ENCODE measurements at regions not wholly inside any gene's neighbourhood (a gene's known extent, or its start where the extent isn't known, plus 50 kb on each side); places are given as distances from the start of the nearest gene placed in this dataset.

DNA sequence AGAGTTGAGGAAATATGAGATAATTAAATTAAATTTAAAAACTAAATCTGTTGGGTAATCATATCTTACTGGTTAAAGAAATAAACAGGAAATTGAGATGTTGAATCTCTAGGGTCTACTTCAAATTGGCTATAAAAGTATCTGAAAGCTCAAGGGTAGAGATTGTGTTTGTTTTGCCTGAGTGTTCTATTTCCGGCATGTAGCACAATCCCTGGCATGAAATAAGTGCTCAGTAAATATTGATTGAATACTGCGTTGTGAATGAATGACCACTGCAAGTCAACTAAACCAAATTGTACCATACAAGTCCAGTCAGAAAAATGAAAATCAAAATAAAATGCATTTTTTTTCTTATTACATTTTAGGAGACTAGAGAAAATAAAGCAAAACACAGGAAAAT lies 709.8 kb downstream of the EPM2A start:
- Histone ChIP-seq H3K56ac (ENCODE audit: low read length) (no peak overlapping the region), H4K8ac (ENCODE audit: low read depth, low read length) (no peak overlapping the region), H2BK120ac (ENCODE audit: low read depth, low read length) (no peak overlapping the region), H3K4ac (ENCODE audit: low read depth, low read length) (no peak overlapping the region), H2AK5ac (ENCODE audit: low read length) (no peak overlapping the region), H2BK15ac (replicated peaks; ENCODE audit: low read depth) (no peak overlapping the region), H3K4me2 (ENCODE audit: low read length) (no peak overlapping the region), H3K79me1 (ENCODE audit: low read length) (no peaks in the 10 kb centered on the region), H3K18ac (ENCODE audit: low read length) (no peak overlapping the region), H3K79me2 (ENCODE audit: control insufficient read depth, insufficient read depth, low read length) (no peaks in the 10 kb centered on the region), H3K27ac (ENCODE audit: low read depth, low read length) (no peak overlapping the region), H3K23ac (ENCODE audit: low read length) (no peak overlapping the region), H3K9ac (ENCODE audit: low read length) (no peak overlapping the region), H3K4me3 (ENCODE audit: low read length) (no peak overlapping the region), H2BK5ac (ENCODE audit: low read length) (no peak overlapping the region), H3K36me3 (ENCODE audit: control insufficient read depth, insufficient read depth, low read length) (no peaks in the 10 kb centered on the region), H4K5ac (ENCODE audit: low read length) (no peak overlapping the region), H3K27me3 (ENCODE audit: insufficient read depth, low read length, poor library complexity) (no peaks in the 10 kb centered on the region), H3K4me1 (ENCODE audit: control insufficient read depth, low read depth, low read length) (no peaks in the 10 kb centered on the region)
- no CpG with 5 or more reads among the region's 2 CpGs for WGBS (ENCODE audit: extremely low coverage, insufficient coverage, low lambda C conversion rate)
- DNase-seq = no peak

DNA sequence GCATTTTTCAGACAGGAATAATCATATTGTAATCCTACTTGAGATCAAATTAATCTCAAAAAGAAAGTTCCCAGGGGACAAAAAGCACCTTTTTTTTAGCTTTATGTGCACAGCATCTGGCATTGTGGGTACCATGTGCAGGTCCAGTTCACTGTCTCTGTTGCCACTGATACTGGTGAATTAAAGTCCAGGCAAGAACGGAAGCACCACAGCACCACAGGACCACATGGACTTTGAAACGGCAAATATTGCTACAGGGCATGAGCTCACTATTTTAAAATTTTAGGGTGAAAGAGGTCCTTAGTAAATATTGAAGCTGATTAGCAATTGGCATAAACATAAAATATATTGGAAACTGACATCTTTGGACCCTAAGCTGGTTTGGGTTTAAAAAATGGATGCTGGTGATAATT lies 709.0 kb downstream of the EPM2A start:
- Histone ChIP-seq H3K4me1 (ENCODE audit: control insufficient read depth, low read depth, low read length) (no peaks in the 10 kb centered on the region), H3K56ac (ENCODE audit: low read length) (peak overlapping the region; percentile 50), H3K27ac (ENCODE audit: low read depth, low read length) (no peak overlapping the region), H3K36me3 (ENCODE audit: control insufficient read depth, insufficient read depth, low read length) (no peaks in the 10 kb centered on the region), H3K4ac (ENCODE audit: low read depth, low read length) (no peak overlapping the region), H4K8ac (ENCODE audit: low read depth, low read length) (no peak overlapping the region), H2BK120ac (ENCODE audit: low read depth, low read length) (no peak overlapping the region), H3K23ac (ENCODE audit: low read length) (no peak overlapping the region), H4K5ac (ENCODE audit: low read length) (no peak overlapping the region), H3K9ac (ENCODE audit: low read length) (no peak overlapping the region), H3K4me2 (ENCODE audit: low read length) (no peak overlapping the region), H2BK5ac (ENCODE audit: low read length) (no peak overlapping the region), H2BK15ac (replicated peaks; ENCODE audit: low read depth) (no peak overlapping the region), H3K18ac (ENCODE audit: low read length) (no peak overlapping the region), H3K79me2 (ENCODE audit: control insufficient read depth, insufficient read depth, low read length) (no peaks in the 10 kb centered on the region), H3K79me1 (ENCODE audit: low read length) (no peaks in the 10 kb centered on the region), H3K27me3 (ENCODE audit: insufficient read depth, low read length, poor library complexity) (no peaks in the 10 kb centered on the region), H2AK5ac (ENCODE audit: low read length) (no peak overlapping the region), H3K4me3 (ENCODE audit: low read length) (no peak overlapping the region)
- DNase-seq = no peak
- no CpG with 5 or more reads among the region's 2 CpGs for WGBS (ENCODE audit: extremely low coverage, insufficient coverage, low lambda C conversion rate)

DNA sequence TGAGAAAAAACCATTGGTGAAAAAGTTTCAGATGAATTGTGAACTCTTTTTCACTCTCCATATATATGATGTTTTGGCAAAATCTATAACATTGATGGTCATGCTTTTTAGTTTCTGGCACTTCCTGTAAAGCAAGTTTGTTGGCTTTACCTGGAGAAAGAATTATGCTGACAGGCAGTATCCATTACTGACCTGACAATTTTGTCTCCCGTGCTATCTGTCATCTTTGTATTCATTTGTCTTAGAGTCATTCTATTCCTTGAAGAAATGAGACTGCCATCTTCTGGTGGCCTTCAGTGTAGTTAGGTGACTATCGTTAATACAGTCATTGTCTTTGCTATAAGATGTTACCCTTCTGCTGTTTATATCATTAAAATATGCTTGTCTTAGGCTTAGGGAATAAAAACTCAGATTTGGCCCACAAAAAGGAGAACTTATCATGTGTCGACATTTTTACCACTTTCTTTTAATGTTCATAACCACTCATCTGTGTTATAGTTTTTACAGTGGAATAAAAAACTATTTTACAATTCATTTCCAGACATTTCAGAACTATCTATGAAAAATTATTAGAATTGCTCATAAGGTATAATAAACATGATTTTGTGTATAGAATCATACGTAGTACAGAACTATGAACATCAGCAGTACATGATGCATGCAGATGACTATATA lies 707.0 kb downstream of the EPM2A start:
- no CpG with 5 or more reads among the region's 4 CpGs for WGBS (ENCODE audit: extremely low coverage, insufficient coverage, low lambda C conversion rate)
- peak; percentile 77 for DNase-seq

DNA sequence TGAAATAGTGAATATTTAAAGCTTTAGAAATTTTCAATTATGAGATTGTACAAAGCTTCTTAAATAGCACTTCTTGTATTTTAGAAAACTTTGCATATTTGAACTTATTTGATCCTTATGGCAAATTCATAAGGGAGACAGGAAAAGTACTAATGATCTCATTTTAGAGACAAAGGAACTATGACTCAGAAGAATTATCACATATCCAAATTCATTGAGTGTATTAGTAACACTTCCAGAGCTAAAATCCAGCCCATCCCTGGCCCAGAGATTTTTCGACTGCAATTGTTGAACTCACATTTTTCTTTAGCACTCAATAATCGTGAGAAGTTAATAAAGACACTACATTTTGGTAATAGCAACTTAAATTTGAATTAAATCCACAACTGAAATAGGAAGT lies 704.3 kb downstream of the EPM2A start:
- Histone ChIP-seq H4K5ac (ENCODE audit: low read length) (no peak overlapping the region), H2BK120ac (ENCODE audit: low read depth, low read length) (no peak overlapping the region), H3K9ac (ENCODE audit: low read length) (no peak overlapping the region), H3K27ac (ENCODE audit: low read depth, low read length) (no peak overlapping the region), H2BK15ac (replicated peaks; ENCODE audit: low read depth) (no peak overlapping the region), H3K4ac (ENCODE audit: low read depth, low read length) (no peak overlapping the region), H3K4me3 (ENCODE audit: low read length) (no peak overlapping the region), H3K23ac (ENCODE audit: low read length) (no peak overlapping the region), H4K8ac (ENCODE audit: low read depth, low read length) (no peak overlapping the region), H3K4me2 (ENCODE audit: low read length) (no peak overlapping the region), H3K56ac (ENCODE audit: low read length) (no peak overlapping the region), H3K4me1 (ENCODE audit: control insufficient read depth, low read depth, low read length) (no peaks in the 10 kb centered on the region), H3K27me3 (ENCODE audit: insufficient read depth, low read length, poor library complexity) (no peaks in the 10 kb centered on the region), H3K79me2 (ENCODE audit: control insufficient read depth, insufficient read depth, low read length) (no peaks in the 10 kb centered on the region), H3K18ac (ENCODE audit: low read length) (no peak overlapping the region), H3K36me3 (ENCODE audit: control insufficient read depth, insufficient read depth, low read length) (no peaks in the 10 kb centered on the region), H3K79me1 (ENCODE audit: low read length) (no peaks in the 10 kb centered on the region), H2AK5ac (ENCODE audit: low read length) (no peak overlapping the region), H2BK5ac (ENCODE audit: low read length) (no peak overlapping the region)
- no CpG with 5 or more reads among the region's 2 CpGs for WGBS (ENCODE audit: extremely low coverage, insufficient coverage, low lambda C conversion rate)
- DNase-seq = no peak

More for the DNA sequence above, 707.0 kb downstream of the EPM2A start:
- H2BK5ac ChIP-seq (ENCODE audit: low read length) = no peak overlapping the region
- H3K27me3 ChIP-seq (ENCODE audit: insufficient read depth, low read length, poor library complexity) = no peaks in the 10 kb centered on the region
- no peak overlapping the region for H3K4me3 ChIP-seq (ENCODE audit: low read length)
- H3K18ac ChIP-seq (ENCODE audit: low read length) = no peak overlapping the region
- no peaks in the 10 kb centered on the region for H3K79me1 ChIP-seq (ENCODE audit: low read length)
- no peak overlapping the region for H4K5ac ChIP-seq (ENCODE audit: low read length)
- H3K79me2 ChIP-seq (ENCODE audit: control insufficient read depth, insufficient read depth, low read length) = no peaks in the 10 kb centered on the region
- no peak overlapping the region for H3K56ac ChIP-seq (ENCODE audit: low read length)
- no peak overlapping the region for H2BK120ac ChIP-seq (ENCODE audit: low read depth, low read length)
- H2BK15ac ChIP-seq (replicated peaks; ENCODE audit: low read depth) = no peak overlapping the region
- H3K4me2 ChIP-seq (ENCODE audit: low read length) = no peak overlapping the region
- H3K23ac ChIP-seq (ENCODE audit: low read length) = no peak overlapping the region
- no peak overlapping the region for H3K4ac ChIP-seq (ENCODE audit: low read depth, low read length)
- H3K27ac ChIP-seq (ENCODE audit: low read depth, low read length) = no peak overlapping the region
- H2AK5ac ChIP-seq (ENCODE audit: low read length) = no peak overlapping the region
- H4K8ac ChIP-seq (ENCODE audit: low read depth, low read length) = no peak overlapping the region
- no peaks in the 10 kb centered on the region for H3K36me3 ChIP-seq (ENCODE audit: control insufficient read depth, insufficient read depth, low read length)
- H3K9ac ChIP-seq (ENCODE audit: low read length) = no peak overlapping the region
- H3K4me1 ChIP-seq (ENCODE audit: control insufficient read depth, low read depth, low read length) = no peaks in the 10 kb centered on the region

DNA sequence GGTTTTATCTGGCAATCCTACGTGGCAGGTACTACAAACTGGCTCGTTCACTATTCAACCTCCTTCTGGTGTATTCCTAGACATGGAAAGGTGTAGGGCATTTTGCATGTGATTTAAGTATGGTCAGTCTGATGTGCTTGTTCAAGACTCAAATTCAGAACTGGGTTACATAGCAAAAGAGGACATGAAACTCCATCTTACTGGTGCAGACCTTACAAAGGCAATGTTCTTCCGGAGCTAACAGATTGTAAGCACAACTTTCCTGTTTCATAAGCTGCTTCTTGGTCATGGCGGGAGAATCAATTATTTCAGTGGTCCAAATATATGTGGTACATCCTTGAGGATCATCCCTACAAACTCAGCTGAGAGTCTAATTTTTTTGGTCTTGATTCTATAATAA lies 703.4 kb downstream of the EPM2A start:
- WGBS (ENCODE audit: extremely low coverage, insufficient coverage, low lambda C conversion rate) = no CpG with 5 or more reads among the region's 4 CpGs
- no peak overlapping the region for H4K5ac ChIP-seq (ENCODE audit: low read length)
- DNase-seq = no peak
- H3K4me3 ChIP-seq (ENCODE audit: low read length) = no peak overlapping the region
- no peak overlapping the region for H3K4ac ChIP-seq (ENCODE audit: low read depth, low read length)
- H2BK15ac ChIP-seq (replicated peaks; ENCODE audit: low read depth) = no peak overlapping the region
- H3K4me2 ChIP-seq (ENCODE audit: low read length) = no peak overlapping the region
- no peaks in the 10 kb centered on the region for H3K79me1 ChIP-seq (ENCODE audit: low read length)
- H3K18ac ChIP-seq (ENCODE audit: low read length) = no peak overlapping the region
- no peak overlapping the region for H2BK120ac ChIP-seq (ENCODE audit: low read depth, low read length)
- H3K4me1 ChIP-seq (ENCODE audit: control insufficient read depth, low read depth, low read length) = no peaks in the 10 kb centered on the region
- H2BK5ac ChIP-seq (ENCODE audit: low read length) = no peak overlapping the region
- no peak overlapping the region for H3K27ac ChIP-seq (ENCODE audit: low read depth, low read length)
- no peaks in the 10 kb centered on the region for H3K79me2 ChIP-seq (ENCODE audit: control insufficient read depth, insufficient read depth, low read length)
- no peak overlapping the region for H3K56ac ChIP-seq (ENCODE audit: low read length)
- H3K9ac ChIP-seq (ENCODE audit: low read length) = no peak overlapping the region
- H3K36me3 ChIP-seq (ENCODE audit: control insufficient read depth, insufficient read depth, low read length) = no peaks in the 10 kb centered on the region
- no peak overlapping the region for H3K23ac ChIP-seq (ENCODE audit: low read length)
- no peaks in the 10 kb centered on the region for H3K27me3 ChIP-seq (ENCODE audit: insufficient read depth, low read length, poor library complexity)
- H4K8ac ChIP-seq (ENCODE audit: low read depth, low read length) = no peak overlapping the region
- no peak overlapping the region for H2AK5ac ChIP-seq (ENCODE audit: low read length)

DNA sequence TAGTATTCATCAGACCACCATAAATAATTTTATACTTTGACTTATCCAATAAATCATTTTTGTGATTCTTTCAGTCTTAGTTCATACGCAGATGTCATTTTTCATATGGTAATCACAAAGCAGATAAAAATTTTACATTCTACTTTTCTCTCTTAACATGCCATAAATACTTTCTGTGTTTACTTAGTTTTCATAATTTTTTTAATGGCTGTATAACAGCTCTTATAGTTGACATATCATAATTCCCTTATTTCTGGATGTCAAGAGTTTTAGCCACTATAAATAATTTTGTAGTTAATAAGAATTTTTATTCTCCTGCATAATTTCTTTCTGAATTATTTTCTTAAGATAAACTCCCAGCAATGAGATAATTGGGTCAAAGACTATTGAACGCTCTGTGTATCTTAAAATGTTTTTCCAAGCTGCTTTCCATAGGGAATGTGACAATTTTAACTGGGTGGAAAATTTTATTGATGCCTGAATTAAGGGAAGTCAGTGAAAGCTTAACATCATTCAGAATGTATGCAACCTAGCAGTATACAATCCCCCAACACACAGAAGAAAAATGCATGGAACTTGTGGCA lies 702.7 kb downstream of the EPM2A start:
- Histone ChIP-seq H3K4me2 (ENCODE audit: low read length) (no peak overlapping the region), H3K23ac (ENCODE audit: low read length) (no peak overlapping the region), H3K36me3 (ENCODE audit: control insufficient read depth, insufficient read depth, low read length) (no peaks in the 10 kb centered on the region), H4K5ac (ENCODE audit: low read length) (no peak overlapping the region), H3K18ac (ENCODE audit: low read length) (no peak overlapping the region), H3K4ac (ENCODE audit: low read depth, low read length) (no peak overlapping the region), H3K4me1 (ENCODE audit: control insufficient read depth, low read depth, low read length) (no peaks in the 10 kb centered on the region), H3K79me2 (ENCODE audit: control insufficient read depth, insufficient read depth, low read length) (no peaks in the 10 kb centered on the region), H3K9ac (ENCODE audit: low read length) (no peak overlapping the region), H3K27ac (ENCODE audit: low read depth, low read length) (no peak overlapping the region), H2AK5ac (ENCODE audit: low read length) (no peak overlapping the region), H2BK5ac (ENCODE audit: low read length) (no peak overlapping the region), H2BK120ac (ENCODE audit: low read depth, low read length) (no peak overlapping the region), H4K8ac (ENCODE audit: low read depth, low read length) (no peak overlapping the region), H3K79me1 (ENCODE audit: low read length) (no peaks in the 10 kb centered on the region), H2BK15ac (replicated peaks; ENCODE audit: low read depth) (no peak overlapping the region), H3K4me3 (ENCODE audit: low read length) (no peak overlapping the region), H3K56ac (ENCODE audit: low read length) (no peak overlapping the region), H3K27me3 (ENCODE audit: insufficient read depth, low read length, poor library complexity) (no peaks in the 10 kb centered on the region)
- DNase-seq = no peak
- WGBS (ENCODE audit: extremely low coverage, insufficient coverage, low lambda C conversion rate) = no CpG with 5 or more reads among the region's 2 CpGs
